GM18520 (cell line): ENCODE measurements at regions not wholly inside any gene's neighbourhood (a gene's known extent, or its start where the extent isn't known, plus 50 kb on each side); places are given as distances from the start of the nearest gene placed in this dataset.
"Not testable (repeated sequence)": the region's sequence is repeated elsewhere in the genome, so short reads cannot be mapped to it uniquely, and the experiment has no call there.

ENCODE experiments used
- ATAC-seq: cut with Tn5 transposase; IDR thresholded peaks from one replicate; pipeline ENCODE4 v1.9.1; 2021; ENCODE audit not compliant: unreplicated experiment

- no peak for ATAC-seq
Observed at GRCh38 chr5:152058267-152058666, 133.6 kb upstream of the GLRA1 start.

GRCh38 chr5:152056931-152057330 lies 132.3 kb upstream of the GLRA1 start:
- ATAC-seq: no peak

DNA sequence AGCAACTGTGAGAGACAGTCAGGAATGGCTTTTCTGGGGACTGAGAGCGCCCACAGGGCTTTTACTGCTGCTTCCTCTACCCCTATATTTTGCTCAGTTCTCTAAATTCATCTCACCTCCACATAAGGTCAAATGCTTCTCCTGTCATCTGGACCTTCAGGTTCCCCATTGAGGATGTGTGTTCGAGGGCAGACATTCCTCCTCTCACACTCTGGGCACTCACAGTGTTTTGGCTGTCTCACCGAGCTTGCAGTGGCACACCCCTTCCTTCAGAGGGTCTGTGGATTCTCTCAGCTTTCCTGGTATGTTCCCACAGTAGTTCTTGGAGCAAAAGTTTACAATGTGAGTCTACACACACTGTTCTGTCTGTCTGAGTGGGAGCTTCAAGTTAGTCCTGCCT lies 127.8 kb upstream of the GLRA1 start:
- ATAC-seq: no peak

- no peak for ATAC-seq
Observed at GRCh38 chr5:152051499-152052454, 127.1 kb upstream of the GLRA1 start.

- no peak for ATAC-seq
Observed at GRCh38 chr5:152046361-152046760, 121.7 kb upstream of the GLRA1 start.

DNA sequence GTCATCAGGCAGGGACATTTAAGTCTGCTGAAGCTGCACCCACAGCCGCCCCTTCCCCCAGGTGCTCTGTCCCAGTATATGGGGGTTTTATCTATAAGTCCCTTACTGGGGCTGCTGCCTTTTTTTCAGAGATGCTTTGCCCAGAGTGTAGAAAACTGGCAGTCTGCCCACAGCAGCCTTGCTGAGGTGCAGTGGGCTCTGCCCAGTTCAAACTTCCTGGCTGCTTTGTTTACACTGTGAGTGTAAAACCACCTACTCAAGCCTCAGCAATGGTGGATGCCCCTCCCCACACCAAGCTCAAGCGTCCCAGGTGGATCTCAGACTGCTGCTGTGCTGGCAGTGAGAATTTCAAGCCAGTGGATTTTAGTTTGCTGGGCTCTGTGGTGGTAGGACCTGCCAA lies 114.2 kb upstream of the GLRA1 start:
- not testable (repeated sequence) for ATAC-seq

DNA sequence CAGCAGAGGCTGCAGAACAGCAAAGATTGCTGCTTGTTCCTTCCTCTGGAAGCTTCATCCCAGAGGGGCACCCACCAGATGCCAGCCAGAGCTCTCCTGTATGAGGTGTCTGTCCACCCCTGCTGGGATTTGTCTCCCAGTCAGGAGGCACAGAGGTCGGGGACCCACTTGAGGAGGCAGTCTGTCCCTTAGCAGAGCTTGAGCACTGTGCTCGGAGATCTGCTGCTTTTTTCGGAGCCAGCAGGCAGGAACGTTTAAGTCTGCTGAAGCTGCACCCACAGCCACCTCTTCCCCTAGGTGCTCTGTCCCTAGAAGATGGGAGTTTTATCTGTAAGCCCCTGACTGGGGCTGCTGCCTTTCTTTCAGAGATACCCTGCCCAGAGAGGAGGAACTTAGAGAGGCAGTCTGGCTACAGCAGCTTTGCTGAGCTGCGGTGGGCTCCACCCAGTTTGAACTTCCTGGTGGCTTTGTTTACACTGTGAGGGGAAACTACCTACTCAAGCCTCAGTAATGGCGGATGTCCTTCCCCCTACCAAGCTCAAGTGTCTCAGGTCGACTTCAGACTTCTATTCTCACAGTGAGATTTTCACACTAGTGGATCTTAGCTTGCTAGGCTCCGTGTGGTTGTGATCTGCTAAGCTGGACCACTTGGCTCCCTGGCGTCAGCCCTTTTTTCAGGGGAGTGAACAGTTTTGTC lies 101.8 kb upstream of the GLRA1 start:
- not testable (repeated sequence) for ATAC-seq

GRCh38 chr5:152016421-152016820 lies 91.8 kb upstream of the GLRA1 start:
- no peak for ATAC-seq

DNA sequence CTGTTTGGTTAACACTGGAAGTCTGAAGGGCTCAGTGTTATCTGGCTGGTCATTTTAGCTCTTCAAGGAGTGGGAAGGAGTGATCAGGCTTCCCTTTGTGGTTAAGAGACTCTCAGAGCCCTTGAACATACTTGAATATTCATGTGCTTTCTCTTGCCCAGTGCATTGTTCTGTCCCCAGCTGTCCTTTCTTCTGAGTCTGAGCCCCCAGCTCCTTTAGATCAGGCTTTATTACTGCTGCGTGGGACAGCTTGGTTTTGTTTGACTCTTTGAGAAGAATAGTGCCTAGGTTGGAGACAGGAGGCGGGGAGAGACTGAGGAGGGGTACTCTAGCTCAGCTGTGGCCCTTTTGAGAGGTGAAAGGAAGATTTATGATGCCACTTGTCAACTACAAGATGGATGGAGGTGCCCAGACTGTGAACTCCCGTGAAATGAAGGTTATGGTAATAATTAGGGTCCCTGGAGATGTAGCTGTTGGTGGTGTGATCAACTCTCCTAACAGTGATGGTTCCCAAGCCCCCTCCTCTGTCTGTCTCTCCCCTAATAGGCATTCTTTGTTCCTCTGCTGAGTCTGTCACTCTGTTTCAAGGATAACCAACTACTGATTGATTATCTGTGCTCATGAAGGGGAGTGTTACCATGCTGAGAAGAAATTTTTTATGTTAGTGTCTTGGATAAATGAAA lies 83.1 kb upstream of the GLRA1 start:
- ATAC-seq: no peak

DNA sequence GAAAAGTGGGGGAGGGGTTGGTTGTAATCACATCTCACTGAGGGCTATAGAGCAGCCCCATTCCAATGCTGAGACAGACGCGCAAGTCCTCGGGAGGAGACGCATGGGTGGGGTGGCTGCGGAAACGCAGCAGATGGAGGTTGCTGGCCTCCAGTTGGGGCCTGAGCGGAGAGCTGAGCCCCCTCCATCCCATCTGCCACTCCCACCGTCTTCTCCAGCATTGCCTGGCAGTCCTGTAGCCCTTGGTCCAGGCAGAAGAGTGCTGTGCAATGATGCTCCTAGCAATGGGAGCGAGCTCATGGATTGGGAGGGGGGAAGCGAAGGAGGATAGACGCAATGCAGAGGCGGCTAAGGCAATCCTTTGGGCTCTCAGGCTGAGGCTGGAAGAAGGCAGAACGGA lies 79.4 kb upstream of the GLRA1 start:
- ATAC-seq: no peak
